ENCODE measurements at regions not wholly inside any gene's neighbourhood (a gene's known extent, or its start where the extent isn't known, plus 50 kb on each side); places are given as distances from the start of the nearest gene placed in this dataset.
"Not testable (repeated sequence)": the region's sequence is repeated elsewhere in the genome, so short reads cannot be mapped to it uniquely, and the experiment has no call there.

GRCh38 chr11:12585861-12586260, 88.4 kb upstream of the TEAD1 start:
- FAIRE-seq = no peak

DNA sequence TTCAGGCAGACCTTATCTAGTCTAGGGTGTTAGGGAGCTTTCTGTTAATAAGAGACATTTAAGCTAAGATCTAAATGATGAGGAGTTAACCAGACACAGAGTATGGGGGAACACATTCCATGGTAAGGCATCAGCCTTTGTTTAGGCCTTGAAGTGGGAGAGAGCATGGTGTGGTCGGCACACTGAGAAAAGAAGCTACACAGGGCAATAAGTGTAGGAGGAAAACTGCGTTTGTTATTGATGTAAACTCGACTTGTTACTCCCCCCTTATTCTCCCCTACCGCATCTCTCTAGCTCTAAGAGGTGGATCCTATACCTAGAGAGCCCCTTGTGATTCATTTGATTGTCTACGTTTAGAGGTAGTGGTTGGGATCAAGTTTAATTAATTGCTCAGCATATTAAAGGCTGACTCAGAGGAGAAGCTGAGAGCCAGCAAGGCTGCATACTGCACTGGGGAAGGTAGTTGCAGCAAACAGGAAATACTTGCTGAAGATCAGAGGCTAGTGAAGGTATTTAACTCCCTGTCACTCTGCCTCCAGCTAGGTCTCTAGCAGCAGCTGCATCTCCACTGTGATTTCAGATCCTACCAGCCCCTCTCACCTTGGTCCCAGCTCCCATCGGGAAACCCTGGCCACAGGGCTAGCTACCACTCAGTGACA, 86.8 kb upstream of the TEAD1 start:
- FAIRE-seq = no peak

DNA sequence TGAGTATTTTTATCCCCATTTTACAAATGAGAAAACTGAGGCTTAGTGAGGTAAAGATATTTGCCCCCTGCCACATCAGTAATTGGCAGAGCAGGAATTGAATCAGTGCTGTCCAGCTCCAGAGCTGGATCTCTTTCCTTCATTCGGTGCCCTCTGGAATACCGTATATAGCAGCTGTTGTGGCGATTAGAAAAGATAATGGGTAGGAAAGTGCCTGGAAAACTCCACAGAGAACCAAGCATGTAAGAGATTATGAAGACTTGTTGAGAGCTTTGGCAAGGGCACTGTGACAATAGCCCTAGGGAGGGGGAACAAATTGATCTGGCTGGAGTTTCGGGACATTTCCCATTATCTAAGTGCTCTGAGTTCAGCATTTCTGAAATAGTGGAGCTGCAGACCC, 82.5 kb upstream of the TEAD1 start:
- FAIRE-seq = no peak

DNA sequence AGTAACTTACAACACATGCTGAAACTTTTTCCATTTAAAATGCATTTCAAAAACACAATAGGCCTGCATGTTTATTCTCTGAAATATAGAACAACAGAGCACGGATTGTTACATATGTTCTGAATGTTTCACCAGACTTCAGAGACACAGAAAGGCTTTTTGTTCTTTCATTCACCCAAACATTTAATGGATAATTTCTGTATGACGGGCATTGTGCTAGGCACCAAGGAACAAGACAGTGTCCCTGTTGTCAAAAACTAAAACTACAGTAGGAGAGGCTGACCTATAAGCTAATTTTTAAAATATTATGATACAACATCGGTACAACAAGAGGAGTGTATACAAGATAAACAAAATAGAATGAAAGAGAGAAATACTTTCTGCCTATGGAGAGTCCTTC, 81.9 kb upstream of the TEAD1 start:
- no peak for FAIRE-seq

DNA sequence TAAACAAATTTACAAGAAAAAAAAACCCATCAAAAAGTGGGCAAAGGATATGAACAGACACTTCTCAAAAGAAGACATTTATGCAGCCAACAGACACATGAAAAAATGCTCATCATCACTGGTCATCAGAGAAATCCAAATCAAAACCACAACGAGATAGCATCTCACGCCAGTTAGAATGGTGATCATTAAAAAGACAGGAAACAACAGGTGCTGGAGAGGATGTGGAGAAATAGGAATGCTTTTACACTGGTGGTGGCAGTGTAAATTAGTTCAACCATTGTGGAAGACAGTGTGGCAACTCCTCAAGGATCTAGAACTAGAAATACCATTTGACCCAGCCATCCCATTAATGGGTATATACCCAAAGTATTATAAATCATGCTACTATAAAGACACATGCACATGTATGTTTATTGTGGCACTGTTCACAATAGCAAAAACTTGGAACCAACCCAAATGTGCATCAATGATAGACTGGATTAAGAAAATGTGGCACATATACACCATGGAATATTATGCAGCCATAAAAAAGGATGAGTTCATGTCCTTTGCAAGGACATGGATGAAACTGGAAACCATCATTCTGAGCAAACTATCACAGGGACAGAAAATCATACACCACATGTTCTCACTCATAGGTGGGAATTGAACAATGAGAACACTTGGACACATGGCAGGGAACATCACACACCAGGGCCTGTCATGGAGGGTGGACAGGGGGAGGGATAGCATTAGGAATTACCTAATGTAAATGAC, 79.0 kb upstream of the TEAD1 start:
- not testable (repeated sequence) for FAIRE-seq

DNA sequence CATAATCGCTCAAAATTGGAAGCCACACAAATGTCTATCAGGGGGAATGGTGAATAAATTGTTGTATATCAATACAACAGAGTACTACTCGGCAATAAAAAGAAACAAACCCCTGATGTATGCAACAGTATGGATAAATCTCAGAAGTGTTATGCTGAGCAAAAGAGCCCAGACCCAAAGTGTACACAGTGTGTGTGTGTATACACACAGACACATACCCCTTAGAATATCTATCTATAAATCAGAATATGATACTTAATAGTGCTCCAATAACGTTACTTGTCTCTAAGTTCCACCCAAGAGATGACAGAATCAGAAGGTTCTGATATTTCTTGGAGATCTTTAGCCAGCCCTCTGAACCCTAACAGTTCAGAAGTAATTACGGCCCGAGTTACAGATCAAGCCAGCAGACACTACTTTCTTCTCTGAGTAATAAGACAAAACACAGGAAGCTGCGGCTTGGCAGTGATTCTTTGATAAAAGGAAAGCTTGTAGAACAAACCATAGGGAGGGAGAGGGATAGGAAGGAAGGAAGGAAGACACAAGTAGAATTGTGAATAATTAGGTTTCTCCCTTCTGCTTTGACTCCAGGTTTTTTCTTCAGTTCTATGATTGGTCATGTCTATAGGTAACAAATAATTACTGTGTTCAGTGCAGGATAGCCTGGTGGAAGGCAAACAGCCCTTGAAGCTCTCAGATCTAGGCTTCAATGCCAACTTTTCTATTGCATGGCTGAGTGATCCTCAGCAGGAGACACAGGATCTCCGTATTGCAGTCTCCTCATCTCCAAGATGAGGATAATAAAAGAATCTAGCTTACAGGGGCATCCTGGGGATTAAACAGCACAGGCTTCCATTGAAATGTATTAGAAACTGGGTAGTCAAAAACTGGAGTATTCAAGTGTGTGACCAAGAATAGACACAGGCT, 75.6 kb upstream of the TEAD1 start:
- FAIRE-seq = no peak

DNA sequence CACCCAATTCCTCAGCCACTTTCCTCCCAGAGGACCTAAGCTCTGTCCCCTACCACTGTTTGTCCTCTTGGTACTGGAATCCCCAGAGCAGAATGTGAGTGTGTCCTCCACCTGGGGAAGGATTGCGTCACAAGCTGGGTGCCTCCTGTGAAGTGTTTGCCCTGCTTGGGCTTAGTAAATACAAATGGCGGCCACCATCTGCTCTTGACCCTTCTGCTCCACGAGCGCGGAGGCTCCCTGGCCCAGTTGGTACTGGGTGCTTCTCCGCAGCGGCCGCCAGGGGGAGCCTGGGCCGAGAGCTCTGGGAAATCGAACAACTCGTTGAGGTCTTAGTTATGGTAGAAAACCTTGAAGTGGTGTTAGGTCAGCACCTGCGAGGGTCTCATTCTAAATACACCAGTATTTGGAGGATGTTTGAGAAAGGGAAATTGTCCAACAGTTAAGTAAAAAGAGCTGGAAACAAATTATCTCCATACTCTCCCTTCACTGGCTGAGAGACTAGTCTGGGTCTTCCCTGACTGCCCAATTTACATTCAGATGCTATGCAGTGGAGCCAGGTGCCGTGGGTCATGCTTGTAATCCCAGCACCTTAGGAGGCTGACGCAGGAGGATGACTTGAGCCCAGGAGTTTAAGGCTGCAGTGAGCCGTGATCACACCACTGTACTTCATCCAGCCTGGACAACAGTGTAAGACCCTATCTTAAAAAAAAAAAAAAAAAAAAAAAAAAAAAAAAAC, 74.6 kb upstream of the TEAD1 start:
- no peak for FAIRE-seq

GRCh38 chr11:12600829-12601228, 73.4 kb upstream of the TEAD1 start:
- no peak for FAIRE-seq

GRCh38 chr11:12602421-12602820, 71.8 kb upstream of the TEAD1 start:
- no peak for FAIRE-seq

DNA sequence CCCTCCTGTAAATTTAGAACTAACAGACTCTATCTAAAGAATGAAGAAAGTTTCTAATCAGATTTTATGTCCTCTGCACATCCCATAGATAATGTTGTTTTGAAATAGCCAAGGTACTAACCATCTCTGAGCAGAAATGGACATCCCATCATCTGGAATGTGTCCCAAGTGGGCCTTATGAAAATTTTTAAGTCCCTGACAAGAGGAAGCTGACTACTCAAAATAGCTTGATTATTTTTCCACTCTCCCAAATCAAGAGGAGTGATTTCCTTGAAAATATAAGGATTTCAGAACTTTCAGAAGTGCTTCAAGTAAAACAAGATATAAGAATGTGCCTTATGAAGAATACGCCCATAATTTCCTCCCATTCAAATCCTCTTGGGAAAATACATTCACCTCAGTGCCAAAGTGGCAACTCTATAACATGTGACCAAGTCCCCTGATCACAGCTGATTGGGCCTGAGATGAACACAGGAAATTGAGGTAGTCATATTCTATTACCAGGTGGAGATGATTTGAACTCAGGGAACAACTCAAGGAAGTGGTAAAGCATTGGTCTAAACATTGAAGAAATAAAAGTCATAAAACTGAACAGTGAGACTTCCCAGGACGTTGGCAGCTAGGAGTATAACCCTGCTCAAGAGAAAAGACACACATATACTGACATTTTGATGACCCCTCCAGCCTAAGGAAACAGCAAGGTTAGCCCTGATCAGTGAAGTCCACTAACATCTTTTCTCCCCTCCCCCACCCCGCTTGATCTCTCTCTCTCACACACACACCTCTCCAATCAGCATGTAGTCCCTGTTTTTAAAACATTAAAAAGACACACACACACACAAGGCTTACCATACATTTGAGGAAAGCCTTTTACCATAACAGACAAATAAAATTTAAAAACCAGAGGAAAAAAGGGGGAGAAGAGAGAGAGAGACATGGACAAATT, 70.8 kb upstream of the TEAD1 start:
- FAIRE-seq = no peak

- FAIRE-seq = no peak
Measured at GRCh38 chr11:12604557-12605153, 69.6 kb upstream of the TEAD1 start.

GRCh38 chr11:12606597-12606996, 67.6 kb upstream of the TEAD1 start:
- FAIRE-seq = no peak

- FAIRE-seq = not testable (repeated sequence)
Measured at GRCh38 chr11:12608678-12609077, 65.5 kb upstream of the TEAD1 start.

DNA sequence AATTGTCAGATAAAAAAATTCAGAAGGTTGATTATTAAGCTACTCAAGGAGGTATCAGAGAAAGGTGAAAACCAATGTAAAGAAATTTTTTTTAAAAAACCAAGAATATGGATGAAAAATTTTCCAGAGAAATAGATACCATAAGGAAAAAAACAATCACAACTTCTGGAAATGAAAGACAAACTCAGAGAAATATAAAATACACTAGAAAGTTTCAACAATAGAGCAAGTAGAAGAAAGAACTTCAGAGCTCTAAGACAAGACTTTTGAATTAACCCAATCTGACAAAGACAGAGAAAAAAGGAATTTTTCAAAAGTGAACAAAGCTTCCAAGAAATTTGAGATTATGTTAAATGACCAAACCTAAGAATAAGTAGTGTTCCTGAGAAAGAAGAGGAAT, 62.9 kb upstream of the TEAD1 start:
- FAIRE-seq = peak; percentile 76

DNA sequence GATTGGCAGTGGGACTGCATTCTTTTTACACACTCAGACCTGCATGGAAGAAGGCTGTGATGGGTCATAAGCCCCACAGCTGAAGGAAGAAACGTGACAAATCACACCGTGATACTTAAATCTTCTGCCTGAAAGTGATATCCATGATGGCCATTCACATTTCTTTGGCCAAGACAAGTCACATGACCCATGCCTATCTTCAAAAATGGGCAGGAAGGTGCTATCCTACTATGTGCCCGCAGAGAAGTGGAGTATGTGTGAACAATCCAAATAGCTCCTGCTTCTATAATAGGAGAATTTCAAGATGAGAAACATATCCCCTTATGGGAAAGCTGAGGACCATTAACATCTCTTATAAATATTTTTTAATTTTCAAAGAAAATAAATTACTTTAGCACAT, 56.6 kb upstream of the TEAD1 start:
- no peak for FAIRE-seq

DNA sequence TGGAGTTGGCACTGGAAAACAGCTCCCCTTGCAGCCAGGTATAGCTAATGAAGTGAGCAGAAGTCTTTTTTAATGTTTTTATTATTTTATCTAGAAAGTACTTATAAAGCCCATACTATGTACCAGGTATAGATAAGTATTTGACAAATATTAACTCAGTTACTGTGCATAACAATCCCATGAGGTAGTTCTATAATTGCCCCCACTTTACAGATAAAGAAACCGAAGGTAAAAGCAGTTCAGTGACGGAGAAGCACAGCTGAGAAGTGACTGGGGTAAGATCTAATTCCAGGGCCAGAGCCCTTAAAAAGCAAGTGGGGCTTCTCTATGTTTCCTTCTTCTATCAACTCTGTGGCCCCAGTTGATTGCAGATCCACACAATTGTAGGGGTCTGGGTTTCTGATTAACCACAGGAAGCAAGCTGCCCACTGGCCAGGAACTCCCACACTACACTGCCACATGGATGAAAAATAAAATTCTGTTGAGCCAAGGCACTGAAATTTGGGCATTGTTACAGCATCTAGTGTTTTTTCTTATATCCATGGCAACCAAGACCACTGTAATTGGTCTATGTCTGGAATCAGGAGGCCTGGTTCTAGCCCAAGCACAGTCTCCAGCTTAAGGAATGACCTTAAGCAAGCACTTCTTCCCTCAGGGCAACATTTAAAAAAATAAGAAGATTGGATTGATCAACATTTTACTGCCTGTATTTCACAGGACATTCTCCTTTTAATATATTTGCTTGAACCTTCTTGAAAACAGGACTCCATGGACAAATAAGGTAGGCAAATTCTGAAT, 55.3 kb upstream of the TEAD1 start:
- FAIRE-seq = no peak

- no peak for FAIRE-seq
Measured at GRCh38 chr11:12623869-12624268, 50.4 kb upstream of the TEAD1 start.

All from G401.6 (cell line).